MM.1S (cell line): ENCODE measurements at regions not wholly inside any gene's neighbourhood (a gene's known extent, or its start where the extent isn't known, plus 50 kb on each side); places are given as distances from the start of the nearest gene placed in this dataset.

Experiments
- DNase-seq: peaks from one replicate; pipeline ENCODE4 v3.0.0-alpha.2; 2015
- H2AFZ ChIP-seq: fragments of 300-600 bp; sonication (generic); 2 replicates; pipeline ENCODE4 v1.6.0; 2016; ENCODE audit warnings: antibody characterized with exemption, low read length
- H3F3A ChIP-seq: fragments of 300-600 bp; sonication (generic); 2 replicates; pipeline ENCODE4 v1.6.1; 2016; ENCODE audit warnings: mild to moderate bottlenecking, antibody characterized with exemption, low read length, moderate library complexity, mixed read lengths; ENCODE audit not compliant: insufficient read depth
- H3K27ac ChIP-seq: fragments of 300-600 bp; sonication (generic); 2 replicates; pipeline ENCODE4 v1.5.1; 2016; ENCODE audit warnings: mild to moderate bottlenecking, low read length
- H3K27me3 ChIP-seq: fragments of 300-600 bp; sonication (generic); replicated peaks from 2 replicates; pipeline ENCODE4 v1.6.0; 2016; ENCODE audit warnings: low read length; ENCODE audit not compliant: insufficient read depth
- H3K36me3 ChIP-seq: fragments of 300-600 bp; sonication (generic); replicated peaks from 2 replicates; pipeline ENCODE4 v1.6.1; 2016; ENCODE audit warnings: mild to moderate bottlenecking, low read length, mixed read lengths; ENCODE audit not compliant: insufficient read depth
- H3K4me1 ChIP-seq: fragments of 300-600 bp; sonication (generic); 2 replicates; pipeline ENCODE4 v1.6.1; 2016; ENCODE audit warnings: low read length, mixed read lengths
- H3K4me2 ChIP-seq: fragments of 300-600 bp; sonication (generic); 2 replicates; pipeline ENCODE4 v1.6.0; 2016; ENCODE audit warnings: low read depth, low read length
- H3K4me3 ChIP-seq: fragments of 300-600 bp; sonication (generic); 2 replicates; pipeline ENCODE4 v1.5.1; 2016; ENCODE audit warnings: low read length, mixed read lengths
- H3K79me2 ChIP-seq: fragments of 300-600 bp; sonication (generic); 2 replicates; pipeline ENCODE4 v1.6.1; 2016; ENCODE audit warnings: mixed run types, low read length, mixed read lengths
- H3K9ac ChIP-seq: fragments of 300-600 bp; sonication (generic); 2 replicates; pipeline ENCODE4 v1.6.1; 2016; ENCODE audit warnings: low read length, mixed read lengths
- H3K9me2 ChIP-seq: fragments of 300-600 bp; sonication (generic); replicated peaks from 2 replicates; pipeline ENCODE4 v1.6.1; 2016; ENCODE audit warnings: mild to moderate bottlenecking, low read length, mixed read lengths; ENCODE audit not compliant: insufficient read depth
- H3K9me3 ChIP-seq: fragments of 300-600 bp; sonication (generic); replicated peaks from 2 replicates; pipeline ENCODE4 v1.6.1; 2016; ENCODE audit warnings: mild to moderate bottlenecking, low read length, mixed read lengths; ENCODE audit not compliant: insufficient read depth
- H4K20me1 ChIP-seq: fragments of 300-600 bp; sonication (generic); 2 replicates; pipeline ENCODE4 v1.6.1; 2016; ENCODE audit warnings: mild to moderate bottlenecking, low read length, moderate library complexity, mixed read lengths; ENCODE audit not compliant: insufficient read depth
- EZH2 ChIP-seq: fragments of 300-600 bp; sonication (generic); optimal IDR thresholded peaks from 2 replicates; pipeline ENCODE3; 2017; ENCODE audit warnings: low read depth, mild to moderate bottlenecking, antibody characterized with exemption, low read length, mixed read lengths
- EZH2phosphoT487 ChIP-seq: fragments of 300-600 bp; sonication (generic); IDR thresholded peaks from 2 replicates; pipeline ENCODE4 v1.6.1; 2018; ENCODE audit warnings: antibody characterized with exemption, low read length
- TF ChIP-seq, protein P1 (sequence below): fragments of 300-600 bp; sonication (generic); IDR thresholded peaks from 2 replicates; pipeline ENCODE4 v1.5.1; 2016; ENCODE audit warnings: antibody characterized with exemption, low read length, mixed read lengths

GRCh38 chr7:28338041-28338440 lies 74.3 kb upstream of the CREB5 start:
- H2AFZ ChIP-seq, result no peak overlapping the region
- no peak for DNase-seq
- H3K9me3 ChIP-seq, result no peaks in the 10 kb centered on the region
- no peaks in the 10 kb centered on the region for H3K36me3 ChIP-seq
- H3K4me3 ChIP-seq, result no peak overlapping the region
- H3F3A ChIP-seq, result no peaks in the 10 kb centered on the region
- no peaks in the 10 kb centered on the region for H3K4me1 ChIP-seq
- no peak overlapping the region for H3K4me2 ChIP-seq
- no peaks in the 10 kb centered on the region for H4K20me1 ChIP-seq
- H3K79me2 ChIP-seq, result no peaks in the 10 kb centered on the region
- no peak overlapping the region for H3K27ac ChIP-seq
- no peak overlapping the region for H3K9ac ChIP-seq
- no peaks in the 10 kb centered on the region for H3K9me2 ChIP-seq
- peaks cover 15% of the 10 kb centered on the region; the same call in 1 of the 2 replicates for H3K27me3 ChIP-seq
- no peak for TF ChIP-seq EZH2
- TF ChIP-seq, protein P1, sequence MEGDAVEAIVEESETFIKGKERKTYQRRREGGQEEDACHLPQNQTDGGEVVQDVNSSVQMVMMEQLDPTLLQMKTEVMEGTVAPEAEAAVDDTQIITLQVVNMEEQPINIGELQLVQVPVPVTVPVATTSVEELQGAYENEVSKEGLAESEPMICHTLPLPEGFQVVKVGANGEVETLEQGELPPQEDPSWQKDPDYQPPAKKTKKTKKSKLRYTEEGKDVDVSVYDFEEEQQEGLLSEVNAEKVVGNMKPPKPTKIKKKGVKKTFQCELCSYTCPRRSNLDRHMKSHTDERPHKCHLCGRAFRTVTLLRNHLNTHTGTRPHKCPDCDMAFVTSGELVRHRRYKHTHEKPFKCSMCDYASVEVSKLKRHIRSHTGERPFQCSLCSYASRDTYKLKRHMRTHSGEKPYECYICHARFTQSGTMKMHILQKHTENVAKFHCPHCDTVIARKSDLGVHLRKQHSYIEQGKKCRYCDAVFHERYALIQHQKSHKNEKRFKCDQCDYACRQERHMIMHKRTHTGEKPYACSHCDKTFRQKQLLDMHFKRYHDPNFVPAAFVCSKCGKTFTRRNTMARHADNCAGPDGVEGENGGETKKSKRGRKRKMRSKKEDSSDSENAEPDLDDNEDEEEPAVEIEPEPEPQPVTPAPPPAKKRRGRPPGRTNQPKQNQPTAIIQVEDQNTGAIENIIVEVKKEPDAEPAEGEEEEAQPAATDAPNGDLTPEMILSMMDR, result no peak
- no peak for TF ChIP-seq EZH2phosphoT487

- Histone ChIP-seq H3K36me3 (no peaks in the 10 kb centered on the region), H3K9ac (no peak overlapping the region), H3K9me2 (no peaks in the 10 kb centered on the region), H4K20me1 (no peaks in the 10 kb centered on the region), H3K27me3 (no peaks in the 10 kb centered on the region), H3K27ac (no peak overlapping the region), H3K4me1 (no peaks in the 10 kb centered on the region), H3K9me3 (no peaks in the 10 kb centered on the region), H3K4me2 (no peak overlapping the region), H3F3A (no peaks in the 10 kb centered on the region), H3K4me3 (no peak overlapping the region), H2AFZ (no peak overlapping the region), H3K79me2 (no peaks in the 10 kb centered on the region)
- no peak for DNase-seq
- no peak for TF ChIP-seq EZH2phosphoT487
- TF ChIP-seq, protein P1, result no peak
- TF ChIP-seq EZH2, result no peak
These were observed 68.9 kb upstream of the CREB5 start for GRCh38 chr7:28343462-28343861.

GRCh38 chr7:28346256-28346655 lies 66.1 kb upstream of the CREB5 start:
- no peak overlapping the region for H3K27ac ChIP-seq
- no peaks in the 10 kb centered on the region for H3F3A ChIP-seq
- H3K9me2 ChIP-seq, result no peaks in the 10 kb centered on the region
- no peaks in the 10 kb centered on the region for H3K36me3 ChIP-seq
- no peaks in the 10 kb centered on the region for H3K27me3 ChIP-seq
- H3K4me2 ChIP-seq, result no peak overlapping the region
- no peak overlapping the region for H2AFZ ChIP-seq
- H4K20me1 ChIP-seq, result no peaks in the 10 kb centered on the region
- DNase-seq, result no peak
- no peak overlapping the region for H3K9ac ChIP-seq
- no peaks in the 10 kb centered on the region for H3K4me1 ChIP-seq
- no peaks in the 10 kb centered on the region for H3K79me2 ChIP-seq
- H3K9me3 ChIP-seq, result no peaks in the 10 kb centered on the region
- H3K4me3 ChIP-seq, result no peak overlapping the region
- TF ChIP-seq EZH2 (no peak), EZH2phosphoT487 (no peak)
- TF ChIP-seq, protein P1, result no peak
